Spleen (tissue), 11 donors: ENCODE measurements at regions not wholly inside any gene's neighbourhood (a gene's known extent, or its start where the extent isn't known, plus 50 kb on each side); places are given as distances from the start of the nearest gene placed in this dataset.

Experiments used
- DNase-seq: peaks from one replicate; pipeline ENCODE4 v3.0.0-alpha.2; 2020
- H3K27ac ChIP-seq, 8 donors: fragments of 200-600 bp; sonication (generic) in 7 of 8; 1 replicate in 4 of 8; 2 replicates in 4 of 8; pipeline versions ENCODE4 v1.5.0 to v1.8.0; 2016 to 2021; ENCODE audit warnings: inconsistent platforms in 4 of 8, mild to moderate bottlenecking in 4 of 8, moderate library complexity in 1 of 8
- H3K27me3 ChIP-seq, 7 donors: fragments of 200-600 bp; sonication (generic) in 6 of 7; replicated peaks in 1 of 7; 1 replicate in 4 of 7; 2 replicates in 3 of 7; pipeline versions ENCODE4 v1.5.0 to v1.8.0; 2016 to 2021; ENCODE audit warnings: inconsistent platforms in 3 of 7, mild to moderate bottlenecking in 1 of 7
- H3K36me3 ChIP-seq, 6 donors: fragments of 200-600 bp; sonication (generic) in 5 of 6; 1 replicate in 4 of 6; 2 replicates in 2 of 6; pipeline versions ENCODE4 v1.5.0 to v1.8.0; 2016 to 2021; ENCODE audit warnings: inconsistent platforms in 2 of 6
- H3K4me1 ChIP-seq, 6 donors: fragments of 200-600 bp; sonication (generic) in 5 of 6; 1 replicate in 3 of 6; 2 replicates in 3 of 6; pipeline versions ENCODE4 v1.5.0 to v1.8.0; 2016 to 2021; ENCODE audit warnings: inconsistent platforms in 3 of 6
- H3K4me3 ChIP-seq, 8 donors: fragments of 200-600 bp; sonication (generic) in 7 of 8; 1 replicate in 4 of 8; 2 replicates in 4 of 8; pipeline versions ENCODE4 v1.5.0 to v1.8.0; 2016 to 2021; ENCODE audit warnings: inconsistent platforms in 4 of 8, mild to moderate bottlenecking in 4 of 8, moderate library complexity in 2 of 8
- H3K9me3 ChIP-seq, 8 donors: fragments of 200-600 bp; sonication (generic) in 7 of 8; 1 replicate in 4 of 8; 2 replicates in 4 of 8; pipeline versions ENCODE4 v1.5.0 to v1.8.0; 2016 to 2021; ENCODE audit warnings: inconsistent platforms in 4 of 8
- POLR2A ChIP-seq, 3 donors: fragments of 450-650 bp; IDR thresholded peaks; one replicate each; pipeline ENCODE4 v1.5.1; 2017; ENCODE audit warnings: antibody characterized with exemption in 3 of 3, mild to moderate bottlenecking in 1 of 3
- POLR2AphosphoS5 ChIP-seq, 3 donors: sonication (generic); formaldehyde crosslinking; IDR thresholded peaks; one replicate each; pipeline ENCODE4 v1.5.1; 2017; ENCODE audit warnings: antibody characterized with exemption in 3 of 3
- WGBS, 5 donors: extraction: QIAGEN DNeasy Blood & Tissue Kit in 3 of 5; methylation state at CpG; one replicate each; pipeline versions ENCODE4 v1.1.5 to v1.1.7; 2013 to 2018; 5-methylcytosine and 5-hydroxymethylcytosine counted together
- intact Hi-C: fragments of 100-400 bp; cut with DNase I; formaldehyde crosslinking; loops from one replicate; pipeline ENCODE4 v1.15.0; 2023; ENCODE audit warnings: low total_unique reads
- TF ChIP-seq, protein P1 (sequence below), 11 experiments: fragments of 200-600 bp in 7 of 11; fragments of 450-650 bp in 4 of 11; sonication (generic) in 4 of 11; IDR thresholded peaks in 8 of 11; conservative IDR thresholded peaks in 3 of 11; 1 replicate in 7 of 11; 2 replicates in 4 of 11; pipeline versions ENCODE4 v1.4.0 to v1.8.0; 2016 to 2021; ENCODE audit warnings: antibody characterized with exemption in 11 of 11, inconsistent platforms in 4 of 11, mild to moderate bottlenecking in 1 of 11
- donor health status: healthy with polysubstance abuse.
- donor health status: DM: no; HTN: no; CAD: no; lungs with moderate emphysema.
- donor health status: DM: no; HTN: no; CAD: no.
- donor health status: Bipolar disorder and iron deficiency.
- donor health status: healthy.
- donor health status: DM: no; HTN: no; CAD: no.
- donor health status: DM: yes; HTN: yes; CAD: no.

DNA sequence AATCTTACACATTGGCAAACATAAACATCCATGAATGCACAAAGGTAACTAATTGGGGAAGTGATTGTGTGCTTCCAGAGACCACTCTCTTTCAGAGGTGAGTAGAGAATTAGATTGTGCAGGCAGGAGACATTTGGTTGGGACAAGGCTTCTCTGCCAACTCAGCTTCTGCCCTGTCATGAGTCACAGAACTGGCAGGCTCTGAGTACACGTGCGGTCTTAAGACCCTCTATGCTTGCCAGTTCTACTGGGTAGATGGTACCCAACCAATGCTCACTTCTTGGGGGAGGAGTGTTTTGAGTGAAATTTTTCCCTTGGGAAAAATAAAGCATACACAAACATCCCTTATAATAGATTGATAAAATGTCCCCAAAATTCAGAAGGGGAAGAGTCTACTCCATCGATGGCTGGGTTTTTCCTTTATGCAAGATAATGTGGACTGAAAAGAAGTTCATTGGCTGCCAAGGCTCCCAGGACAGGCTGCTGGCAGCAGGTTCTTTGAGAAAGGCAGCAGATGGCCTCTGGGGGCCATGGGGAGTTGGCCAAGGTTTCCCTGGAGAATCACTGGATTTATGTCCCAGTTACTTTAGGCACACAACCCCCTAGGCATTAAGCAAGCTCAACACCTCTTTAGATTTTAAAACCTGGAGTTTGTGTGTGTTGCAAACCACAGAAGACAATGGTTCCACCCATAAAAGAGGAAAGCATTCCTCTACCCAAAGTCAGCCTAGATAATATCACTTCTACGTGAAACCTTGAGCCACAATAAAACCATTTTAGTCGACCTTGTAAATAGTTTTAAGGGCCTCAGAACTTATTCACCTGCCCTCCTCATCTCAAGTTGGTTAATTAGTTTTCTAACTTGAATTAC is 417.0 kb downstream of the TXNL1 start:
- TF ChIP-seq POLR2A (IDR thresholded peaks at IDR 0.05) (no peak), POLR2AphosphoS5 (IDR thresholded peaks at IDR 0.05) (no peak)
- TF ChIP-seq, protein P1, sequence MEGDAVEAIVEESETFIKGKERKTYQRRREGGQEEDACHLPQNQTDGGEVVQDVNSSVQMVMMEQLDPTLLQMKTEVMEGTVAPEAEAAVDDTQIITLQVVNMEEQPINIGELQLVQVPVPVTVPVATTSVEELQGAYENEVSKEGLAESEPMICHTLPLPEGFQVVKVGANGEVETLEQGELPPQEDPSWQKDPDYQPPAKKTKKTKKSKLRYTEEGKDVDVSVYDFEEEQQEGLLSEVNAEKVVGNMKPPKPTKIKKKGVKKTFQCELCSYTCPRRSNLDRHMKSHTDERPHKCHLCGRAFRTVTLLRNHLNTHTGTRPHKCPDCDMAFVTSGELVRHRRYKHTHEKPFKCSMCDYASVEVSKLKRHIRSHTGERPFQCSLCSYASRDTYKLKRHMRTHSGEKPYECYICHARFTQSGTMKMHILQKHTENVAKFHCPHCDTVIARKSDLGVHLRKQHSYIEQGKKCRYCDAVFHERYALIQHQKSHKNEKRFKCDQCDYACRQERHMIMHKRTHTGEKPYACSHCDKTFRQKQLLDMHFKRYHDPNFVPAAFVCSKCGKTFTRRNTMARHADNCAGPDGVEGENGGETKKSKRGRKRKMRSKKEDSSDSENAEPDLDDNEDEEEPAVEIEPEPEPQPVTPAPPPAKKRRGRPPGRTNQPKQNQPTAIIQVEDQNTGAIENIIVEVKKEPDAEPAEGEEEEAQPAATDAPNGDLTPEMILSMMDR (IDR thresholded peaks at IDR 0.05 in 8 of 11, conservative IDR thresholded peaks at IDR 0.05 in 3 of 11) = no peak
- no peak overlapping the region for H3K27ac ChIP-seq
- H3K36me3 ChIP-seq = no peaks in the 10 kb centered on the region
- 79 to 86% (median 85%) methylated on average over 5 of the region's 5 CpGs for WGBS, 5 donors
- H3K27me3 ChIP-seq = no peaks in the 10 kb centered on the region
- intact Hi-C loops = no loop called here
- no peaks in the 10 kb centered on the region for H3K9me3 ChIP-seq
- H3K4me3 ChIP-seq = no peak overlapping the region
- no peaks in the 10 kb centered on the region for H3K4me1 ChIP-seq
- DNase-seq = no peak

DNA sequence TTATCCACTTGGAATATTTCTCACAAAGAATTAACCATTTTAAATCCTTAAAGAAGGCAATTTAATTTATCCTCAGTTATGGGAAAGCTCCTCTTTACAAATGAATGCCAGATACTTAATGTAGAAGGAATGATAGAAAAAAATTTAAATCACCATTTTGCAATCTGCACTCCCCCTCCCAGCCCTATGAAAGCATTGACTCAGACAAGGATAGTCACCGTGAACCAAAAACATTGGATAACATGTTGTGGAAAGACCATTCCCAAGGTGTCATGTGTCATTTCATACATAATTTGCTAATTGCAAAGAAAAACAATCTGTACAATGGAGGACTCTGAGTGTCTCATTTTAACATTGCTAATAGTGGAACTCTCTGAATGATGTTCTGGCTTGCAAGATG is 421.0 kb downstream of the TXNL1 start:
- WGBS, 5 donors = 90 to 100% (median 97%) methylated on average over 1 of the region's 1 CpG
- Histone ChIP-seq H3K27ac (no peak overlapping the region), H3K4me1 (no peaks in the 10 kb centered on the region), H3K9me3 (no peaks in the 10 kb centered on the region), H3K27me3 (no peaks in the 10 kb centered on the region), H3K4me3 (no peak overlapping the region), H3K36me3 (no peaks in the 10 kb centered on the region)
- TF ChIP-seq POLR2AphosphoS5 (IDR thresholded peaks at IDR 0.05) = no peak
- no peak for TF ChIP-seq POLR2A (IDR thresholded peaks at IDR 0.05)
- TF ChIP-seq, protein P1 (IDR thresholded peaks at IDR 0.05 in 8 of 11, conservative IDR thresholded peaks at IDR 0.05 in 3 of 11) = no peak
- intact Hi-C loops = no loop called here
- no peak for DNase-seq

DNA sequence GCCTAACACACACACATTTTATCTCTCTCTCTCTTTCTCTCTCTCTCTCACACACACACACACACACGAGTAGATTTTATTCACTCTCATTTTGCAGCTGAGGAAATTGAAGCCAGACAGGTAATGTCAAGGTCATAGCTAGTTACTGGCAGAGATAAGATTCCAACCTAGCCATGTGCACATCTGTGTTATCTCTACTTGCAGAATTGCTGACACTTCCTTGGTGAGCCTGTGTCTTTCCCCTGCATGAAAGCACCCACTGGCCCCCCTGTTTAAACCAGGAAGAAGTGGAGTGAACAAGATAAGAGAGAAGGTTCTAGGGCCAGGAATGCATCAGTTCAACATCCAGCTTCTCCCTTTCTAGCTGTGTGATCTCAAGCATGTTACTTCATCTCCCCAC is 423.7 kb downstream of the TXNL1 start:
- intact Hi-C loops = no loop called here
- H3K27ac ChIP-seq = no peak overlapping the region

DNA sequence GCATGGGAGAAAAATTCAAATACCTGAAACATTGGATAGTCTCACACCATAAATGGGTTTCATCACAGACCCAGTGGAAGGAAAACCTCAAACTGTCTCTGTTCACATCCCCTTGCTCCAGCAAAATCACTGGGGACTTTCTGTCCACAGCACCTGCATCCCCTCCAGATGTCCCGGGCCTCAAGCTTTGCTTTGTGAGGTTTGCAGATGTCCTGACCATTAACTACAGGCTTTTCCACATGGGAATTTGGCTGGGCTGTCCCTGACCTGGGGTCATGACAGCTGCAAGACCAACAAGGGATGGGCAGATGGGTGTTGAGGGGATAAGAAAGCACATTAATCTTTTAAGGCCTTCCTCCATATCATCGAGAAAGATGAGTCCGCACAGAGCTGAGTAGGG is 427.9 kb downstream of the TXNL1 start:
- DNase-seq = no peak
- no peaks in the 10 kb centered on the region for H3K36me3 ChIP-seq
- no peaks in the 10 kb centered on the region for H3K4me1 ChIP-seq
- no peak overlapping the region for H3K27ac ChIP-seq
- H3K4me3 ChIP-seq = no peak overlapping the region
- H3K9me3 ChIP-seq = no peaks in the 10 kb centered on the region
- TF ChIP-seq, protein P1 (IDR thresholded peaks at IDR 0.05 in 8 of 11, conservative IDR thresholded peaks at IDR 0.05 in 3 of 11) = no peak
- TF ChIP-seq POLR2A (IDR thresholded peaks at IDR 0.05) (no peak), POLR2AphosphoS5 (IDR thresholded peaks at IDR 0.05) (no peak)
- intact Hi-C loops = no loop called here
- WGBS, 5 donors = 50 to 78% (median 75%) methylated on average over 3 of the region's 3 CpGs
- H3K27me3 ChIP-seq = no peaks in the 10 kb centered on the region

More for the DNA sequence above, 423.7 kb downstream of the TXNL1 start:
- H3K9me3 ChIP-seq = no peaks in the 10 kb centered on the region
- no peaks in the 10 kb centered on the region for H3K27me3 ChIP-seq
- TF ChIP-seq, protein P1 (IDR thresholded peaks at IDR 0.05 in 8 of 11, conservative IDR thresholded peaks at IDR 0.05 in 3 of 11) = no peak
- TF ChIP-seq POLR2AphosphoS5 (IDR thresholded peaks at IDR 0.05) (no peak), POLR2A (IDR thresholded peaks at IDR 0.05) (no peak)
- no peak overlapping the region for H3K4me3 ChIP-seq
- H3K4me1 ChIP-seq = no peaks in the 10 kb centered on the region
- 36 to 52% (median 41%) methylated on average over 1 of the region's 1 CpG for WGBS, 5 donors
- no peaks in the 10 kb centered on the region for H3K36me3 ChIP-seq
- no peak for DNase-seq
